Choroid plexus epithelial cell (primary cell): ENCODE measurements at regions not wholly inside any gene's neighbourhood (a gene's known extent, or its start where the extent isn't known, plus 50 kb on each side); places are given as distances from the start of the nearest gene placed in this dataset.

Experiments used
- DNase-seq: peaks from one replicate; pipeline ENCODE4 v3.0.0-alpha.2; 2010; ENCODE audit warnings: low read depth
- H3K4me3 ChIP-seq: 2 replicates; pipeline ENCODE4 v1.5.1; 2011; ENCODE audit warnings: low read depth, mild to moderate bottlenecking, control low read depth, low read length, moderate library complexity
- CTCF ChIP-seq: conservative IDR thresholded peaks from 2 replicates; pipeline ENCODE4 v1.5.1; 2011; ENCODE audit warnings: low read depth, mild to moderate bottlenecking, control low read depth, inconsistent platforms, low read length, moderate library complexity

DNA sequence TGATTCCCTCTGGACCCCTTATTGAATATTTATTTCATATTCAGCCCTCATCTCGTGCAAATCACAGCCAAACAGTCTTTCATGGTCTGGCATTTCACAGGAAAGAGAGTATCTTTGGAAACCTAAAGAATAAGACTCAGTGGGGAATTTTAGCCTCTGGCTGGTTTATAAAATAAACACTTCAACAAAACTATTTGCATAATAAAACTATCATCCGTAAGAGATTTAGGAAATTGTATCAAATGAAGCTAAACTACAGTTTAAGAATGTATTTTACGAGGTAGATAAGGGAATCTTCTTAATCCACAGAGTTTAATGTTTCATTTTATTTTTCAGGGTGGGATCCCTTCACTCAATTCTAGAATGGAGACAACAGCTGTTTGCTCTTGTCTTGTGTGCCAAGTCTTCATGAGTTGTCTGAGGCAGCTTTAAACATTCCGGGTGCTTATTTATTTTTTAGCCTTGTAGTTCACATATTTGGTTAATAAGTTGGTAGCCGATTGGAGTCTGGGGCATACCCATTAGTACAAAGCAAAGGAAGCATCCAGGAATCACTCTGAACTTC is 634.4 kb upstream of the KLF12 start:
- H3K4me3 ChIP-seq = no peak overlapping the region
- no peak for DNase-seq
- TF ChIP-seq CTCF = no peak

GRCh38 chr13:74767050-74767449 is 632.8 kb upstream of the KLF12 start:
- TF ChIP-seq CTCF = no peak
- DNase-seq = peak; percentile 78
- no peak overlapping the region for H3K4me3 ChIP-seq

DNA sequence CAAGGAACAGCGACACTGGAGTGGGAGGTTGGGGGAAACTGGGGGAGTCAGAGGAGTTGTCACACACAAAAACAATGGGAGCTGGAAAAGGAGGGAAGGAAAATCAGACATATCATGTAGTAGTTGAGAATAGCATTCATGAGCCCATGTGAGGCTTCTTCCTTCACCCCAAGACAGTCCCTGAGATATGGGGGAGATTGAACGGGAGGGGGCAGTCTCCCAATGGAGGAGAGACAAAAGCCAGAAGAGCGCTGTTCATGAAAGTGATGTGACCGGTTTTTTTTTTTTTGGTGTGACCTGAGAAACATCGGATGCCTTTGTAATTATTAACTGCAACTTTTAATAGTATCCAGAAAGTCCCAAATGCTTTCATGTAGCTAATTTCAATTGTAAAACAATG is 631.8 kb upstream of the KLF12 start:
- H3K4me3 ChIP-seq = no peak overlapping the region
- no peak for DNase-seq
- TF ChIP-seq CTCF = no peak

DNA sequence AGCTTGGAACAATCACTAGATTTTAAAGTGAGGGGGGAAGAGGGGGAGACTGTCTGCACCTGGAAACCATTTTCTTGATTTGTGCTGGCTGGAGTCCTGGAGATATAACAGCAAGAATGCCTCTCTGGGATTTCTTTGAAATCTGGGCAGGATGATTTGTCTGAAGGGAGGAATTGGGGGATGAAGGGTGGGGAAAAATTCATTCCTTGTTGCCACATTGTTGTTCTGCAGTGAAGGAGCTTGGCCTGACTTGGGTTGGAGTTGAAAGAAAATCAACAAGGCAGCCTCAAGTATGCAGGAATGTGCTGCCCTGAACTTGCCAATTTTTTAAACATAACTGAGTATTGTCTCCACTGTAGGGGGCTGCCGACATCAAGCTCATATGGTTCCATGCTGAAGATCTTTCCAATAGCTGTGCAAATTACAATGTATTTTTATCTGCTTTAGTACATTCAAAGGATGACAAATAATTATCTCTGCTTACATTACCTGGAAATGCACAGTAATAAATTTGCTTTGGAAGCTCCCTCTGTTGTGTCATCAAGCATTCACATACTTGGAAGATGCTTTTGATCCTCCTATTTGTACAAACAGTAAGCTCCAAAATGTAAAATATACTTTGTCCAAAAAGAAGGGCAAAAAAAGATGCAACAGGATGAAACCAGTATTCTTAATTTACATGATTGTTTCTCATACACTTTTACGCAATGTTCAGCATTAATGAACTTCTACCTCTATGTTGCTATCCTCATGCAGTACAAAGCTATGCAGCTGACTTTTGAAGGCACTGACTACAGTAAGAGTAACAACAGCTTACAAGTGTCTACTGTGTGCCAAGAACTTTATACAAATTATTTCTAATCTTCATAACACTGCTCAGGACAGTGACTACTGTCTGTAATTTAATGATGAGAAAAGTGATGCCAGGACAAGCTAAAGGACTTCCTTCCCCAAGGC is 627.9 kb upstream of the KLF12 start:
- TF ChIP-seq CTCF = peak; percentile 25
- no peak overlapping the region for H3K4me3 ChIP-seq
- peak; percentile 87 for DNase-seq

- DNase-seq = no peak
- no peak for TF ChIP-seq CTCF
Measured at GRCh38 chr13:74758188-74758587, 624.0 kb upstream of the KLF12 start.

GRCh38 chr13:74755065-74755464 is 620.9 kb upstream of the KLF12 start:
- no peak for DNase-seq
- no peak overlapping the region for H3K4me3 ChIP-seq
- TF ChIP-seq CTCF = no peak

More at GRCh38 chr13:74758188-74758587, 624.0 kb upstream of the KLF12 start:
- no peak overlapping the region for H3K4me3 ChIP-seq
